Ovary (tissue), 3 donors: ENCODE measurements at regions not wholly inside any gene's neighbourhood (a gene's known extent, or its start where the extent isn't known, plus 50 kb on each side); places are given as distances from the start of the nearest gene placed in this dataset.

Experiments
- CTCF ChIP-seq, 3 donors: fragments of 450-650 bp in 2 of 3; fragments of 200-600 bp in 1 of 3; IDR thresholded peaks; one replicate each; pipeline versions ENCODE4 v1.5.1 to v1.8.0; 2016 to 2022; ENCODE audit warnings: antibody characterized with exemption in 3 of 3, mild to moderate bottlenecking in 1 of 3
- POLR2A ChIP-seq: fragments of 450-650 bp; IDR thresholded peaks from one replicate; pipeline ENCODE4 v1.6.1; 2017; ENCODE audit warnings: antibody characterized with exemption, mild to moderate bottlenecking, moderate library complexity
- donor health status: DM: no; HTN: no; CAD: no.

- TF ChIP-seq CTCF (IDR thresholded peaks at IDR 0.05) (no peak), POLR2A (no peak)
These were observed 54.7 kb upstream of the ALDH1B1 start for GRCh38 chr9:38337706-38338264.
